GM21367 (cell line): ENCODE measurements at regions not wholly inside any gene's neighbourhood (a gene's known extent, or its start where the extent isn't known, plus 50 kb on each side); places are given as distances from the start of the nearest gene placed in this dataset.
A peak's percentile ranks its signal among the peaks of the same experiment; 100 is the strongest.
"Not testable (repeated sequence)": the region's sequence is repeated elsewhere in the genome, so short reads cannot be mapped to it uniquely, and the experiment has no call there.

Experiments
- ATAC-seq: cut with Tn5 transposase; IDR thresholded peaks from one replicate; pipeline ENCODE4 v1.9.1; 2021; ENCODE audit not compliant: unreplicated experiment

DNA sequence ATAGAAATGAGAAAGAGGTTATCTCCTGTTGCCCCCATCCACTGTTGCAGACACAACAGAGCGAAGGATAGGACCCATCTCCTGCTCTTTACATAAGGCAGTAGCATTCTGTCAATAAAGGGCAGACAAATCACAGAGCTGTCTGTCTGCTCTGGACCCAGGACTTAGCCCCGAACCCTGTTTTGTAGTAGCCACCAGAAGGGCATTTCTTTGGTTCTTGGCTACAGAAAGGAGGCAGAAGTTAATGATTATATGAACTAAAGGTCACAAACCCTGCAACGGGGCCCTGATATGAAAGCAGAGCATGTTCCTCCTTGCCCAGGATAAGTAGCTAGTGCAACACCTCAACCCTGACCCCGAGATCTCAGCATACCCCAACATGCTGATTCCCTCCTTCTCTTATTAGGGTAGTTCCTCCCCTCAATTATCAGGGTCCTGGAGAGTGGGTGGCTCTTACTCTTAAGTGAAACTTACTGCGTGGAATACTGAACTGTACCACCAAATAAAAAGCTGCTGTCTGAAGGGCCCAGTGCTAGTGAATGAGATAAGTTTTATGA is 680.4 kb upstream of the SPRY2 start:
- ATAC-seq = no peak

DNA sequence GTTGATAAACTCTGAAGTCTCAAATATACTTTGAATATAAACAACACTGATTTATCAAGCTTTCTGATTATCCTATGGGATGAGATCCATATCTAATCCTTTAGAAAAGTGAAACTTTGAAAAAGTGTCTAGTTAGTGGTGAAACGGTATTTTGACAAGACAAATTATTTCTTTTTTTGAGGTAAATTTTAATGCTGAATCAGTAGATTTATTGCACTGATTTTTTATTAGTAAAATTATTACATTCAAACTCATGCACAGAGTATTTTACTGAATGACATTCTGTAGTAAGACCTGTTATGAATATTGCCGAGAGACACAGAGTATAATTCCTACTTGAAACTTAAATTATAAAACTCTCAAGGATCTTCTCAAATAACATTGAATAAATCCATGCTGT is 679.1 kb upstream of the SPRY2 start:
- no peak for ATAC-seq

DNA sequence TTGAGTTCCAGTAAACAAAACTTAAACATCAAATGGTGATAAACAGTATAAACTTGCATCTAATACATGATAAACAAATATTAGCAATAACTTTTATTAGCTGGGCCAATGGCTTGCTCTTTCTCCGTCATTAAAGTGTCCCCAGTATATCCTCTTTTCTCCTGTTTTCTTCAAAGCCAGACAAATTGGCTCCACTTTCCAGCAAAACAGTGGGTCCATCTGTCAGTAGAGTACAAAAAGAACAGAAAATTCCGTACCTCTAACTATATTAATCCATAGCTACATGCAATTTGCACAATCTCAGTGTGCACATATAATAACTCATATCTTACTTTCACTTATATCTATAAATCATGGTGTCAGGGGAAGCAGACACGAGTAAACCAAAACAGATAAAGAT is 678.0 kb upstream of the SPRY2 start:
- ATAC-seq = no peak

DNA sequence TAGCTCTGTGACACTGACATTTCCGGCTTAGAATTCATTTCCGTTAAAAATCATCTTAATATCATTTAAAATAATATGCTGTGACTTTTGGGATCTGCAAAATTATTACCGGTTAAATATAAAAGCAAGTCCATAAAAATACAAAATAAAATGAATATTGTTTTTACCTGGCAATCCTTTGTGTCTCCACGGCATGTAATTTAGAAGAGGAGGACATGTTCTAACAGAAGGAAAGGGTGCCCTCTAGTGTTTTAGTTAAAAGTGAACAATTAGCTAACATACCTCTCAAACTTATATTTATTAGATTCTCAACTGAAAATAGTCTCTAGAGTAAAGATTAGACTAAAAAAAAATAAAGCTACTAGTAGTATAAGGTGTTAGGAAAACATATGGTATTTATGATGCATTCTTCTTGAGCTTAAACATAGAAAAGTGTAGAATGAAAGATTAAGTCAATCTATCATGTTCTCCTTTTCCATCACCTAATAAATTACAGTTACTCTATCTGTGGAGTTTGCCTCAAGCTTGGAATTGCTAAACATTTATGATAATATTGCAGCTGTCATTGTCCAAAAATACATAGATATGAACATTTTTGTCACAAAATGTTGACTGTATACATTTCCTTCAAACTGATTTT is 676.7 kb upstream of the SPRY2 start:
- ATAC-seq = no peak

- ATAC-seq = no peak
Measured at GRCh38 chr13:81012031-81012430, 671.1 kb upstream of the SPRY2 start.

GRCh38 chr13:81001828-81002385 is 661.0 kb upstream of the SPRY2 start:
- no peak for ATAC-seq

DNA sequence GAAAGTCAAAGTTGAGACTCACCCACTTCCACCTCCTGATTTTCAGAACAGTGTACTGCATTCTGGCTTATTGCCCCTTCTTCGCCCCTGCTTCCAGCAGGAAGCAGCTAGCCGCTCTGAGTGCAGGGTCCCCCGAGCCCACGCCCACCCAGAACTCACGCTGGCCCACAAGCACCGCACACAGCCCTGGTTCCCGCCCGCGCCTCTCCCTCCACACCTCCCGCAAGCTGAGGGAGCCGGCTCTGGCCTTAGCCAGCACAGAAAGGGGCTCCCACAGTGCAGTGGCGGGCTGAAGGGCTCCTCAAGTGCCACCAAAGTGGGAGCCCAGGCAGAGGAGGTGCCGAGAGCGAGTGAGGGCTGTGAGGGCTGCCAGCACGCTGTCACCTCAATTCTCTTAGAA is 657.7 kb upstream of the SPRY2 start:
- not testable (repeated sequence) for ATAC-seq

- ATAC-seq = no peak
Measured at GRCh38 chr13:80989747-80990146, 648.8 kb upstream of the SPRY2 start.

GRCh38 chr13:80989241-80989640 is 648.3 kb upstream of the SPRY2 start:
- ATAC-seq = no peak

- no peak for ATAC-seq
Measured at GRCh38 chr13:80988391-80989151, 647.6 kb upstream of the SPRY2 start.

DNA sequence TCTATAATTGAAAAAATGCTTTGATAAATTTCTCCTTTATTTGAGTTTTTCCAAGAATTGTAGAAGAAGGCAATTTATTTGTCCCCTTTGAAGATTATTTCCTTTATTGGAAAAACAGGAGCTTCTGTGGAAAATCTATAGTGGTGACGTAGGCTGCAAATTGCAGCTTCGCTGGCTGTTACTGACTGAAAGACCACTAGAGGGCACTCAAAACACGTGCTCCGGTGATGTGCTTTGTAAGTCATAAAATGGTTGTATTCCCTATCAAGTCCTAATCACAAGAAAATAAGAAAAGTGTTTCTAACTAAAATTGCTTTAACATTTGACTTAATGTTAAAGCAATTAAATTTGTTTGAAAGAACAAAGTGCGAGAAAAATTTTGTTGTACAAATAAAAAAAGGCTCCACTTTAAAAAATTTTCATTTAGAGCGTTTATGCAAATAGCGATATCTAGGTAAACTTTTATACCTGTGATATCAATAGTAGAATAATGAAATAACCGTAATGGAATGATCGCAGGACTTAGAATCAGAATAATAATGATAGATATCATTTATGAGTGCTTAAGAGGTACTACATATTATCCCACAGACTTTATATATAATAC is 638.2 kb upstream of the SPRY2 start:
- peak; percentile 95 for ATAC-seq

GRCh38 chr13:80977168-80977567 is 636.2 kb upstream of the SPRY2 start:
- no peak for ATAC-seq

DNA sequence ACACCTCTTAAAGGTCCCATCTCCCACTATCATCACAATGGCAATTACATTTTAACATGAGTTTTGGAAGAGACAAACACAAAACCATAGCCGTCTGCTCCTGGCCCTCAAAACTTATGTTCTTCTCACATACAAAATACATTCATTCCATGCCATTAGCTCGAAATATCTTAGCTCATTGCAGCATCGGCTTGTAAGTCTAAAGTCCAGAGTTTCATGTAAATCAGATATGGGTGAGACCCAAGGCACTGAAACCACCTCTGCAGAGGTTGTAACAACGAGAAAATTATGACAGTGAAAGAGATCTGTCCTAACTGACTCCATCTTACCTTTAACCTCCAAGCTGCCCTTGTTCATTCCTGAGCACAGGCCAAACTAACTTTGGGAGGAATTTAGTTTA is 635.0 kb upstream of the SPRY2 start:
- no peak for ATAC-seq

- ATAC-seq = no peak
Measured at GRCh38 chr13:80973721-80974120, 632.8 kb upstream of the SPRY2 start.

GRCh38 chr13:80972857-80973478 is 632.0 kb upstream of the SPRY2 start:
- ATAC-seq = no peak

DNA sequence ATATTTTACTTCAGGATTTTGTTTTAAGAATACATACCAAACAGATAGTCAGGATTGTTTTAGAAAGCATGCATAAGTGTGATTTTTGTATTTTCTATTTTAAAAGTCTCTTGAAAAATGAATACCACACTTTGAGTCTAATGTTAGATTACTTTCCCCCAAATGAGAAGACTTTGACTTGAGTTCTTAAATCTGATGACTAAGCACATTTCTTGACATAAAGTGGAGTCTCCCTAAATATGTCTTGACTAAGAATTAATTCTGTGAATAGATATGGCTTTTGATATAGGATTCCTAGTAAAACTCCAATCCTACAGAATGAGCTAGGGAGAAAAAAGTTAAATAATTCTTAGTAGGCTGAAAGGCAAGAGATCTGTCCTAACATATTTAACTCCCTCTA is 624.2 kb upstream of the SPRY2 start:
- no peak for ATAC-seq

GRCh38 chr13:80962855-80963254 is 621.9 kb upstream of the SPRY2 start:
- no peak for ATAC-seq

DNA sequence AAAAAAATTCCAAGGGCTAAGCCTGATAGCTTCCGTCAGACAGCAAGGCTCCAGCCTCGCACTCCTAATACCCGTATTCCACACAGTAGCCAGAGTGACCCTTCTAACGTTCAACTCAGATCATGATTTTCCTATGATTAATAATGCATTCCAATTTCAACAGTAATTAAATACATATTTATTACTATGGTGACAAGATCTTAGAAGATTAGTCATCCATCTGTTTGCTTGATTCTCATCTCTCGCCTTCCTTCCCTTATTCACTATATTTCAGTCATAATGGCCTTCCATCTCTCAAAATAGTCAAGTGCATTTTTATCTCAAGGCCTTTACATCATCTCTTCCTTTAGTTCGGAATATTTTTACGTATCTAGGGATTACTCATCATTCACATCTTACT is 621.2 kb upstream of the SPRY2 start:
- no peak for ATAC-seq

- no peak for ATAC-seq
Measured at GRCh38 chr13:80957019-80957655, 616.2 kb upstream of the SPRY2 start.

- ATAC-seq = no peak
Measured at GRCh38 chr13:80955501-80955900, 614.6 kb upstream of the SPRY2 start.

- ATAC-seq = no peak
Measured at GRCh38 chr13:80952158-80952557, 611.2 kb upstream of the SPRY2 start.
